Neural cell (in vitro differentiated cells): ENCODE measurements at regions not wholly inside any gene's neighbourhood (a gene's known extent, or its start where the extent isn't known, plus 50 kb on each side); places are given as distances from the start of the nearest gene placed in this dataset.
A peak's percentile ranks its signal among the peaks of the same experiment; 100 is the strongest.

ENCODE experiments used
- H2AFZ ChIP-seq: fragments of 200-600, 300-800 bp; sonication (generic), shearing (Covaris generic); 2 replicates; pipeline ENCODE4 v1.6.0; 2014; ENCODE audit warnings: low read depth, mild to moderate bottlenecking, antibody characterized with exemption, low read length, moderate library complexity
- H3F3A ChIP-seq: fragments of 200-600 bp; shearing (Covaris generic); 2 replicates; pipeline ENCODE4 v1.6.1; 2016; ENCODE audit warnings: mild to moderate bottlenecking, moderate library complexity, mixed read lengths, antibody characterized with exemption, low read length; ENCODE audit not compliant: insufficient read depth, poor library complexity, severe bottlenecking
- H3K27ac ChIP-seq: fragments of 200-600, 300-800 bp; sonication (generic), shearing (Covaris generic); 2 replicates; pipeline ENCODE4 v1.5.1; 2014; ENCODE audit warnings: mild to moderate bottlenecking, low read length, moderate library complexity
- H3K27me3 ChIP-seq: fragments of 300-800, 200-600 bp; sonication (generic), shearing (Covaris generic); 2 replicates; pipeline ENCODE4 v1.6.0; 2014; ENCODE audit warnings: mild to moderate bottlenecking, low read depth, low read length, moderate library complexity; ENCODE audit not compliant: insufficient read depth
- H3K36me3 ChIP-seq: fragments of 300-800, 200-600 bp; sonication (generic), shearing (Covaris generic); 2 replicates; pipeline ENCODE4 v1.5.1; 2014; ENCODE audit warnings: mild to moderate bottlenecking, antibody characterized with exemption, low read length, moderate library complexity; ENCODE audit not compliant: insufficient read depth
- H3K4me2 ChIP-seq: fragments of 300-800, 200-600 bp; sonication (generic), shearing (Covaris generic); 2 replicates; pipeline ENCODE4 v1.6.0; 2014; ENCODE audit warnings: mild to moderate bottlenecking, low read length
- H3K4me3 ChIP-seq: fragments of 300-800, 200-600 bp; sonication (generic), shearing (Covaris generic); 2 replicates; pipeline ENCODE4 v1.5.1; 2014; ENCODE audit warnings: mild to moderate bottlenecking, low read length, moderate library complexity
- H3K79me2 ChIP-seq: fragments of 200-600 bp; shearing (Covaris generic); replicated peaks from 2 replicates; pipeline ENCODE4 v1.6.0; 2014; ENCODE audit warnings: mild to moderate bottlenecking, low read length, moderate library complexity; ENCODE audit not compliant: insufficient read depth
- H3K9ac ChIP-seq: fragments of 300-800, 200-600 bp; sonication (generic), shearing (Covaris generic); 2 replicates; pipeline ENCODE4 v1.6.1; 2016; ENCODE audit warnings: mild to moderate bottlenecking, low read length, mixed read lengths
- H3K9me2 ChIP-seq: fragments of 200-600 bp; shearing (Covaris generic); 2 replicates; pipeline ENCODE4 v1.6.1; 2016; ENCODE audit warnings: mild to moderate bottlenecking, low read length, mixed read lengths; ENCODE audit not compliant: insufficient read depth
- H3K9me3 ChIP-seq: fragments of 200-600, 300-800 bp; sonication (generic), shearing (Covaris generic); 2 replicates; pipeline ENCODE4 v1.6.1; 2016; ENCODE audit warnings: mild to moderate bottlenecking, mixed run types, low read length, moderate library complexity, mixed read lengths
- H4K20me1 ChIP-seq: fragments of 200-600 bp; shearing (Covaris generic); 2 replicates; pipeline ENCODE4 v1.6.1; 2016; ENCODE audit warnings: mild to moderate bottlenecking, mixed run types; ENCODE audit not compliant: insufficient read depth
- EP300 ChIP-seq: fragments of 450-650 bp; conservative IDR thresholded peaks from 2 replicates; pipeline ENCODE4 v1.6.1; 2014; ENCODE audit warnings: antibody characterized with exemption, mild to moderate bottlenecking, moderate library complexity; ENCODE audit not compliant: poor library complexity, severe bottlenecking
- EZH2 ChIP-seq: fragments of 200-600, 300-800 bp; shearing (Covaris generic), sonication (generic); IDR thresholded peaks from 2 replicates; pipeline ENCODE4 v1.6.1; 2014; ENCODE audit warnings: antibody characterized with exemption, low read length, borderline replicate concordance, mild to moderate bottlenecking; ENCODE audit not compliant: insufficient read depth, poor library complexity, severe bottlenecking
- MXI1 ChIP-seq: fragments of 450-650 bp; conservative IDR thresholded peaks from 2 replicates; pipeline ENCODE4 v1.6.1; 2014; ENCODE audit warnings: antibody characterized with exemption, mild to moderate bottlenecking; ENCODE audit not compliant: poor library complexity, severe bottlenecking
- POLR2AphosphoS5 ChIP-seq: IDR thresholded peaks from 2 replicates; pipeline ENCODE4 v1.6.1; 2012
- RAD21 ChIP-seq: fragments of 450-650 bp; conservative IDR thresholded peaks from 2 replicates; pipeline ENCODE4 v1.6.1; 2014; ENCODE audit warnings: antibody characterized with exemption, mild to moderate bottlenecking, moderate library complexity
- SMC3 ChIP-seq: fragments of 450-650 bp; conservative IDR thresholded peaks from 2 replicates; pipeline ENCODE4 v1.6.1; 2014; ENCODE audit warnings: antibody characterized with exemption, mild to moderate bottlenecking, moderate library complexity; ENCODE audit not compliant: poor library complexity
- TAF1 ChIP-seq: IDR thresholded peaks from 2 replicates; pipeline ENCODE4 v1.6.1; 2012; ENCODE audit warnings: low read depth
- TF ChIP-seq, protein P1 (sequence below): IDR thresholded peaks from 2 replicates; pipeline ENCODE4 v1.6.1; 2012; ENCODE audit warnings: borderline replicate concordance
- TF ChIP-seq, protein P2 (sequence below): fragments of 450-650 bp; IDR thresholded peaks from 2 replicates; pipeline ENCODE4 v1.5.1; 2014; ENCODE audit warnings: antibody characterized with exemption, mild to moderate bottlenecking, moderate library complexity; ENCODE audit not compliant: poor library complexity, severe bottlenecking

DNA sequence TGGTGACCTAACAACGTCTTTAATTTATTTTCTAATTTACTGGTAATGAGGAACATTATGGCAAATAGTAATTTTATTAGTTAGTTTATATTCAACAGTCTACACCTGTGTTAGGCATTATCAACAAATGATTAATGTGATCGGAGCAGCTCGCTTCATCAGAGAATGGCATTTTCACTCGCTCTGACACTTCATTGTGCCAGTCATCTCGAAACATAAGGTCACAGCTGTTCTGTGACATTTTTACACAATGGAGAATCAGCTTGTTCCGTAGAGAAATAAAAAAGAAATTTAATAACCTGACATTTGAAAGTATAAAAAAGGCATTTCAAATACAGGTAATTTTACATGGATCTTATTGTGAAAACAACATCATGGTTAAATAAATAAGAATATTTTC is 858.4 kb downstream of the SLITRK6 start:
- Histone ChIP-seq H3K36me3 (no peaks in the 10 kb centered on the region), H2AFZ (no peak overlapping the region), H3K79me2 (no peaks in the 10 kb centered on the region), H3K4me3 (no peak overlapping the region), H3F3A (no peaks in the 10 kb centered on the region), H4K20me1 (no peaks in the 10 kb centered on the region), H3K9me3 (no peaks in the 10 kb centered on the region), H3K27me3 (no peaks in the 10 kb centered on the region), H3K9ac (no peak overlapping the region), H3K9me2 (no peaks in the 10 kb centered on the region), H3K4me2 (no peak overlapping the region), H3K27ac (peak overlapping the region; percentile 7)
- TF ChIP-seq POLR2AphosphoS5 (peak; percentile 44), EP300 (peak; percentile 52), EZH2 (no peak)

DNA sequence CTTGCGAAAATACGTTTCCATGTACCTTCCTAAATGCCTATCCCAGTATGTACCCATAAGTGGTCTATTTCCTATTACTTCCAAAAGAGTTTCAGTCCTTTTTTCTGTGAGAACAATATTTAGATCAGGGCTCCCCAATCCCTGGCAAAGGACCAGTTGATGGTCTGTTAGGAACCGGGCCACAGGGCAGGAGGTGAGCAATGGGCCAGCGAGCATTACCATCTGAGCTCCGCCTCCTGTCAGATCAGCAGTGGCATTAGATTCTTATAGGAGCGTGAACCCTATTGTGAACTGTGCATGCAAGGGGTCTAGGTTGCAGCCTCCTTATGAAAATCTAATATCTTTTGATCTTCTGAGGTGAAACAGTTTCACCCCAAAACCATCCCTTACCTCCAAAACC is 859.1 kb downstream of the SLITRK6 start:
- no peak overlapping the region for H2AFZ ChIP-seq
- H3K9ac ChIP-seq, result no peak overlapping the region
- no peak overlapping the region for H3K4me3 ChIP-seq
- no peaks in the 10 kb centered on the region for H3K79me2 ChIP-seq
- no peaks in the 10 kb centered on the region for H3F3A ChIP-seq
- H4K20me1 ChIP-seq, result no peaks in the 10 kb centered on the region
- no peak for TF ChIP-seq POLR2AphosphoS5
- no peak for TF ChIP-seq EZH2
- no peak for TF ChIP-seq MXI1
- TF ChIP-seq, protein P1, sequence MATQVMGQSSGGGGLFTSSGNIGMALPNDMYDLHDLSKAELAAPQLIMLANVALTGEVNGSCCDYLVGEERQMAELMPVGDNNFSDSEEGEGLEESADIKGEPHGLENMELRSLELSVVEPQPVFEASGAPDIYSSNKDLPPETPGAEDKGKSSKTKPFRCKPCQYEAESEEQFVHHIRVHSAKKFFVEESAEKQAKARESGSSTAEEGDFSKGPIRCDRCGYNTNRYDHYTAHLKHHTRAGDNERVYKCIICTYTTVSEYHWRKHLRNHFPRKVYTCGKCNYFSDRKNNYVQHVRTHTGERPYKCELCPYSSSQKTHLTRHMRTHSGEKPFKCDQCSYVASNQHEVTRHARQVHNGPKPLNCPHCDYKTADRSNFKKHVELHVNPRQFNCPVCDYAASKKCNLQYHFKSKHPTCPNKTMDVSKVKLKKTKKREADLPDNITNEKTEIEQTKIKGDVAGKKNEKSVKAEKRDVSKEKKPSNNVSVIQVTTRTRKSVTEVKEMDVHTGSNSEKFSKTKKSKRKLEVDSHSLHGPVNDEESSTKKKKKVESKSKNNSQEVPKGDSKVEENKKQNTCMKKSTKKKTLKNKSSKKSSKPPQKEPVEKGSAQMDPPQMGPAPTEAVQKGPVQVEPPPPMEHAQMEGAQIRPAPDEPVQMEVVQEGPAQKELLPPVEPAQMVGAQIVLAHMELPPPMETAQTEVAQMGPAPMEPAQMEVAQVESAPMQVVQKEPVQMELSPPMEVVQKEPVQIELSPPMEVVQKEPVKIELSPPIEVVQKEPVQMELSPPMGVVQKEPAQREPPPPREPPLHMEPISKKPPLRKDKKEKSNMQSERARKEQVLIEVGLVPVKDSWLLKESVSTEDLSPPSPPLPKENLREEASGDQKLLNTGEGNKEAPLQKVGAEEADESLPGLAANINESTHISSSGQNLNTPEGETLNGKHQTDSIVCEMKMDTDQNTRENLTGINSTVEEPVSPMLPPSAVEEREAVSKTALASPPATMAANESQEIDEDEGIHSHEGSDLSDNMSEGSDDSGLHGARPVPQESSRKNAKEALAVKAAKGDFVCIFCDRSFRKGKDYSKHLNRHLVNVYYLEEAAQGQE, result no peak
- TF ChIP-seq TAF1, result no peak
- TF ChIP-seq SMC3, result no peak
- TF ChIP-seq RAD21, result no peak
- no peak overlapping the region for H3K4me2 ChIP-seq
- H3K36me3 ChIP-seq, result no peaks in the 10 kb centered on the region
- H3K9me2 ChIP-seq, result no peaks in the 10 kb centered on the region
- no peaks in the 10 kb centered on the region for H3K9me3 ChIP-seq
- no peaks in the 10 kb centered on the region for H3K27me3 ChIP-seq
- no peak overlapping the region for H3K27ac ChIP-seq

DNA sequence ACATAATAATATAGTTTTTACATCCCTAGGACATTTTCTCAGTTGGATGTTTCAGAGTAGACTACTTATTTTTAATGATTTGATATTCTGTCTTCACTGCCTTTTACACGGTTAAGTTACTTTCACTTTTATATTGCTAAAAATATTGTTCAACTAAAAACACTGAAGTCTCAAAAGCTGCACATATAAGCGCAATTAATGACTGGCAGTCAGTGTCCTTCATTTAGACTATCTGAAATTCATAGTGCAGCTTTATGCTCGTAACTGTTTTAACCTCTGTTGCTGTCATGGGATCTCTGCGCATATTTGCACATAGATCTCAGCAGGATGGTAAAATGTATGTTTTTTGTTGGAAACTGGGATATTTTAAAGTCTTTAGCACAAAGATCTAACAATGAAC is 864.3 kb downstream of the SLITRK6 start:
- no peak overlapping the region for H2AFZ ChIP-seq
- no peaks in the 10 kb centered on the region for H4K20me1 ChIP-seq
- no peak for TF ChIP-seq MXI1
- TF ChIP-seq, protein P1, result no peak
- TF ChIP-seq RAD21, result no peak
- TF ChIP-seq, protein P2, sequence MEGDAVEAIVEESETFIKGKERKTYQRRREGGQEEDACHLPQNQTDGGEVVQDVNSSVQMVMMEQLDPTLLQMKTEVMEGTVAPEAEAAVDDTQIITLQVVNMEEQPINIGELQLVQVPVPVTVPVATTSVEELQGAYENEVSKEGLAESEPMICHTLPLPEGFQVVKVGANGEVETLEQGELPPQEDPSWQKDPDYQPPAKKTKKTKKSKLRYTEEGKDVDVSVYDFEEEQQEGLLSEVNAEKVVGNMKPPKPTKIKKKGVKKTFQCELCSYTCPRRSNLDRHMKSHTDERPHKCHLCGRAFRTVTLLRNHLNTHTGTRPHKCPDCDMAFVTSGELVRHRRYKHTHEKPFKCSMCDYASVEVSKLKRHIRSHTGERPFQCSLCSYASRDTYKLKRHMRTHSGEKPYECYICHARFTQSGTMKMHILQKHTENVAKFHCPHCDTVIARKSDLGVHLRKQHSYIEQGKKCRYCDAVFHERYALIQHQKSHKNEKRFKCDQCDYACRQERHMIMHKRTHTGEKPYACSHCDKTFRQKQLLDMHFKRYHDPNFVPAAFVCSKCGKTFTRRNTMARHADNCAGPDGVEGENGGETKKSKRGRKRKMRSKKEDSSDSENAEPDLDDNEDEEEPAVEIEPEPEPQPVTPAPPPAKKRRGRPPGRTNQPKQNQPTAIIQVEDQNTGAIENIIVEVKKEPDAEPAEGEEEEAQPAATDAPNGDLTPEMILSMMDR, result no peak
- TF ChIP-seq EZH2, result no peak
- TF ChIP-seq POLR2AphosphoS5, result no peak
- no peak for TF ChIP-seq EP300
- TF ChIP-seq SMC3, result no peak
- TF ChIP-seq TAF1, result no peak
- H3K9ac ChIP-seq, result no peak overlapping the region
- no peaks in the 10 kb centered on the region for H3K79me2 ChIP-seq
- H3K36me3 ChIP-seq, result no peaks in the 10 kb centered on the region
- no peak overlapping the region for H3K27ac ChIP-seq
- H3K4me3 ChIP-seq, result no peak overlapping the region
- no peaks in the 10 kb centered on the region for H3K9me3 ChIP-seq
- no peaks in the 10 kb centered on the region for H3K27me3 ChIP-seq
- H3F3A ChIP-seq, result no peaks in the 10 kb centered on the region
- H3K4me2 ChIP-seq, result no peak overlapping the region
- no peaks in the 10 kb centered on the region for H3K9me2 ChIP-seq
